PC-3 (cell line): ENCODE measurements at regions not wholly inside any gene's neighbourhood (a gene's known extent, or its start where the extent isn't known, plus 50 kb on each side); places are given as distances from the start of the nearest gene placed in this dataset.

Experiments
- EZH2phosphoT487 ChIP-seq: fragments of 300-600 bp; sonication (generic); IDR thresholded peaks from 2 replicates; pipeline ENCODE4 v1.6.1; 2018; ENCODE audit warnings: mild to moderate bottlenecking, antibody characterized with exemption, low read length, borderline replicate concordance
- TF ChIP-seq, protein P1 (sequence below): fragments of 300-600 bp; sonication (generic); conservative IDR thresholded peaks from 2 replicates; pipeline ENCODE4 v1.5.1; 2017; ENCODE audit warnings: antibody characterized with exemption, low read depth, mild to moderate bottlenecking, low read length

GRCh38 chr15:62676891-62677290 is 365.7 kb upstream of the TPM1 start:
- TF ChIP-seq, protein P1, sequence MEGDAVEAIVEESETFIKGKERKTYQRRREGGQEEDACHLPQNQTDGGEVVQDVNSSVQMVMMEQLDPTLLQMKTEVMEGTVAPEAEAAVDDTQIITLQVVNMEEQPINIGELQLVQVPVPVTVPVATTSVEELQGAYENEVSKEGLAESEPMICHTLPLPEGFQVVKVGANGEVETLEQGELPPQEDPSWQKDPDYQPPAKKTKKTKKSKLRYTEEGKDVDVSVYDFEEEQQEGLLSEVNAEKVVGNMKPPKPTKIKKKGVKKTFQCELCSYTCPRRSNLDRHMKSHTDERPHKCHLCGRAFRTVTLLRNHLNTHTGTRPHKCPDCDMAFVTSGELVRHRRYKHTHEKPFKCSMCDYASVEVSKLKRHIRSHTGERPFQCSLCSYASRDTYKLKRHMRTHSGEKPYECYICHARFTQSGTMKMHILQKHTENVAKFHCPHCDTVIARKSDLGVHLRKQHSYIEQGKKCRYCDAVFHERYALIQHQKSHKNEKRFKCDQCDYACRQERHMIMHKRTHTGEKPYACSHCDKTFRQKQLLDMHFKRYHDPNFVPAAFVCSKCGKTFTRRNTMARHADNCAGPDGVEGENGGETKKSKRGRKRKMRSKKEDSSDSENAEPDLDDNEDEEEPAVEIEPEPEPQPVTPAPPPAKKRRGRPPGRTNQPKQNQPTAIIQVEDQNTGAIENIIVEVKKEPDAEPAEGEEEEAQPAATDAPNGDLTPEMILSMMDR = no peak
- no peak for TF ChIP-seq EZH2phosphoT487
